ENCODE measurements at regions not wholly inside any gene's neighbourhood (a gene's known extent, or its start where the extent isn't known, plus 50 kb on each side); places are given as distances from the start of the nearest gene placed in this dataset.

GRCh38 chr11:15370495-15371147, 255.9 kb downstream of the INSC start:
- no peaks in the 10 kb centered on the region for H3K36me3 ChIP-seq
- intact Hi-C loops (cut with DNase I) = no loop called here
- no peak overlapping the region for H3K4me3 ChIP-seq
- no peak overlapping the region for H3K27ac ChIP-seq
- H3K27me3 ChIP-seq (replicated peaks; ENCODE audit: insufficient read depth) = no peaks in the 10 kb centered on the region
- DNase-seq (ENCODE audit: low spot score) = no peak
- 15% methylated on average over 5 of the region's 5 CpGs for WGBS
- H3K9me3 ChIP-seq = no peaks in the 10 kb centered on the region
- H3K4me1 ChIP-seq (replicated peaks) = no peaks in the 10 kb centered on the region
- TF ChIP-seq CTCF (IDR thresholded peaks at IDR 0.05) (no peak), POLR2AphosphoS5 (IDR thresholded peaks at IDR 0.05) (no peak), POLR2A (IDR thresholded peaks at IDR 0.05) (no peak)

GRCh38 chr11:15371533-15371932, 256.8 kb downstream of the INSC start:
- Histone ChIP-seq H3K36me3 (no peaks in the 10 kb centered on the region), H3K4me1 (replicated peaks) (no peaks in the 10 kb centered on the region), H3K27me3 (replicated peaks; ENCODE audit: insufficient read depth) (no peaks in the 10 kb centered on the region), H3K27ac (no peak overlapping the region), H3K4me3 (no peak overlapping the region), H3K9me3 (no peaks in the 10 kb centered on the region)
- intact Hi-C loops (cut with DNase I) = no loop called here
- WGBS = 50% methylated on average over 1 of the region's 1 CpG
- DNase-seq (ENCODE audit: low spot score) = no peak
- no peak for TF ChIP-seq POLR2AphosphoS5 (IDR thresholded peaks at IDR 0.05)
- no peak for TF ChIP-seq CTCF (IDR thresholded peaks at IDR 0.05)
- no peak for TF ChIP-seq POLR2A (IDR thresholded peaks at IDR 0.05)

GRCh38 chr11:15374418-15374817, 259.7 kb downstream of the INSC start:
- DNase-seq (ENCODE audit: low spot score) = no peak
- WGBS = 60% methylated on average over 2 of the region's 2 CpGs
- intact Hi-C loops (cut with DNase I) = no loop called here
- H3K9me3 ChIP-seq = no peaks in the 10 kb centered on the region
- H3K4me3 ChIP-seq = no peak overlapping the region
- no peaks in the 10 kb centered on the region for H3K36me3 ChIP-seq
- no peak overlapping the region for H3K27ac ChIP-seq
- H3K27me3 ChIP-seq (replicated peaks; ENCODE audit: insufficient read depth) = no peaks in the 10 kb centered on the region
- H3K4me1 ChIP-seq (replicated peaks) = no peaks in the 10 kb centered on the region
- TF ChIP-seq POLR2AphosphoS5 (IDR thresholded peaks at IDR 0.05) (no peak), CTCF (IDR thresholded peaks at IDR 0.05) (no peak), POLR2A (IDR thresholded peaks at IDR 0.05) (no peak)

- H3K4me3 ChIP-seq = no peak overlapping the region
- no peak for DNase-seq (ENCODE audit: low spot score)
- no peaks in the 10 kb centered on the region for H3K9me3 ChIP-seq
- no peaks in the 10 kb centered on the region for H3K27me3 ChIP-seq (replicated peaks; ENCODE audit: insufficient read depth)
- H3K4me1 ChIP-seq (replicated peaks) = no peaks in the 10 kb centered on the region
- H3K27ac ChIP-seq = no peak overlapping the region
- H3K36me3 ChIP-seq = no peaks in the 10 kb centered on the region
- 89% methylated on average over 2 of the region's 2 CpGs for WGBS
- TF ChIP-seq POLR2AphosphoS5 (IDR thresholded peaks at IDR 0.05) = no peak
- intact Hi-C loops (cut with DNase I) = no loop called here
Measured at GRCh38 chr11:15378941-15379340, 264.2 kb downstream of the INSC start.

- intact Hi-C loops (cut with DNase I) = no loop called here
- no peaks in the 10 kb centered on the region for H3K4me1 ChIP-seq (replicated peaks)
- H3K4me3 ChIP-seq = no peak overlapping the region
- TF ChIP-seq CTCF (IDR thresholded peaks at IDR 0.05) (no peak), POLR2AphosphoS5 (IDR thresholded peaks at IDR 0.05) (no peak), POLR2A (IDR thresholded peaks at IDR 0.05) (no peak)
- H3K27ac ChIP-seq = no peak overlapping the region
- 84% methylated on average over 4 of the region's 4 CpGs for WGBS
- no peak for DNase-seq (ENCODE audit: low spot score)
- no peaks in the 10 kb centered on the region for H3K27me3 ChIP-seq (replicated peaks; ENCODE audit: insufficient read depth)
- H3K36me3 ChIP-seq = no peaks in the 10 kb centered on the region
- H3K9me3 ChIP-seq = no peaks in the 10 kb centered on the region
Measured at GRCh38 chr11:15379483-15379882, 264.8 kb downstream of the INSC start.
